HG03196 (cell line): ENCODE measurements at regions not wholly inside any gene's neighbourhood (a gene's known extent, or its start where the extent isn't known, plus 50 kb on each side); places are given as distances from the start of the nearest gene placed in this dataset.

Source experiments
- ATAC-seq: cut with Tn5 transposase; IDR thresholded peaks from one replicate; pipeline ENCODE4 v1.9.1; 2021; ENCODE audit not compliant: unreplicated experiment

DNA sequence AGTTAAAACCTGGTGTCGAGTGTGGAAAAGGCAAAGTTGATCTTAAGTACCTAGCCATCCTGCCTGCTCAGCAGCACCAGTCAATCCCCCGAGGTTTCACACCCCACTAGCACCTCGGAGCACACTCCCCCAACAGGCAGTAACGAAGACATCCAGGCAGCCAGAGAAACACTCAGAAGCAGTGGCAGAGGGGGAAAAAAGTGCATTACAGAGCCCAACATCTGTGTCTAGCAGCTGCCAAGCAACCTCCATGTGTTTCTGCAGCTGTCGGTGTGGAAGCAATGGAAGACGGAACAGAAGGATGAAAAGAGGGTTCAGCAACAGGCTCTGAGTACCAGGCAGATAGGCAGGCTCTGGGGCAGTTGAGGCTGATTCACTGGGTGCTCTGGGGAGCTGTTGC is 73.4 kb upstream of the PROX1 start:
- ATAC-seq: no peak

DNA sequence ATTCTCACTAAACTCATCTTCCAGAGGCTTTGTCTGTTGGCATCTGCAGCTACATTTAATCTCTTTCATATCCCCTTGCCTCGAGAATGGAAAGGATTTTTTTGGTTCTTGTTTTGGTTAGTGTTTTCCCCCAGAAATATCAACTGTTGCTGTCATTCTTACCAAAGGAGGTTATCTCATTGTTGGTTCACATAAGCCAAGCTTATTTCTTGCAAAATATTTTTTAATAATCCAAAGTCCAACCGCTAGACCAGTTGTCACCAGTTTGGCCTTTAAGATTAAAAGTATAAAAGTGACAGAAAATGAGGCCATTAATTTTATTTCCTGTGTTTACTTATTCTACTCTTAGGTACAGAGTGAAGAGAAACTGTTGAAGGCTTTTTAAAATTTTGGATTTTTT is 66.5 kb upstream of the PROX1 start:
- ATAC-seq: no peak

- no peak for ATAC-seq
Observed at GRCh38 chr1:213921712-213922111, 66.1 kb upstream of the PROX1 start.

DNA sequence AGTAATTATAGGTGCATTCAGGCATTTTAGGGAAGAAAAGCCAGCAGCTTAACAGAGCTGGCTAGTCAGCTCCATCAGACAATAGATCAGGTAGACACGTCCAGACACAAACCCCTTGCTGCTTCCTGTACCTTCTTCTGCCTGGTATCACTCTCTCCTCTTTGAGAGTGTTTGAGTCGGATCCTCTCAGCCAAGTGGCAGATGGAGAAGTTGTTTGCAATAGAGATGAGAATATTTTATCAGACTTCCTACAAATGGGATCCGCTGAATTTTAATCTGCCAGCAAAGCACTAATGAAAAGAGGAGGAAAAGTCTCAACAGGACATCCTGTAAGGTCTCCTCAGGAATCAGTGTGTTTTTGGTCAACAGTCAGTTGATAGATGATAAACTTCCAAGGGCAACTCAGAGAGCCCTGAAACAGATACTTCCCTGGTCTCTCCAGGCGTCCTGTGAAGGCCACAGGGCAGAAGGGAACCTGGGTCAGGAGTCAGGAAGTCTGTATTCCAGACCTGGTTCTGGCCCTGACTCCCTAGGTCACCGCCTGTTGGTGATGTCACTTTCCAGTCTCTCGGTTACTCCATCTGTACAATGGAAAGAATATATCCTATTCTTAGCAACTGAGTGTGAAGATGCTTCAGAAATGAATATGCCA is 62.1 kb upstream of the PROX1 start:
- no peak for ATAC-seq

DNA sequence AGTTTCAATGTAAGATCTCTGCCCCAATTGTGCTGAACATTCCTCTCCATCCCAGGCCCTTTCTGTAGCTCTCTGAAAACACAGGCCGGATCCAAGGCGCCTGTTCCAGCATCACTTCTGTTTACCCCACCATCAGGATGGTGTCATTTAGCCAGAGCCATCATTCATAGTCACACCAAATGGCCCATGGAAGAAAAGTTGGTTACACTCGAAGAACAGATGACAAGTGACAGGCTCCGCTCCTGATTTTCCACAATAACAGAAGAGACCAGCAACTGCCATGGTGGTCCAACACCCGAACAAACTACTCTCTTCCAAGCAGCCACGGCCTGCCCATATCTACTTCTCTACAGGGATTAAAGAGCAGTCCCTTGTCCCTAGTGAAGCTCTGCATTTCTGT is 59.9 kb upstream of the PROX1 start:
- ATAC-seq: no peak

- ATAC-seq: no peak
Observed at GRCh38 chr1:213929398-213929797, 58.4 kb upstream of the PROX1 start.

DNA sequence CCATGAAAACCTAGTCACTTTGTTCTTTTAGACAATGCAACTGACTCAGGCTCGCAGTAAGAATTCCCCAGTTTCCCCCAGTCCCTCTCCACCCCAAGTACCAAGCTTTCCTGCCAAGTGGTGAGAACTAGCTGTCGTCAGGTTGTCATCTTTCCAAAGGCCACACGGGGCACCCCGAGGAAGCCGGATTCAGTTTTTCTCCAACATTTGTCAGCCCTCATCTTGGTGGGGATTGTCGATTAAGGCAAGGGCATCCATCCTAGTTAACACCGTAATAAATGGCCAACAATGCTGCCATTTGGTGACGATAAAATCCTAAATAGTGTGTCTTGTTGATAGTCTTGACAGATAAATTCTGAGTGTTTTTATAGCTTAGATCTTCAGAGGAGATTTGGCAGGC is 55.9 kb upstream of the PROX1 start:
- no peak for ATAC-seq

DNA sequence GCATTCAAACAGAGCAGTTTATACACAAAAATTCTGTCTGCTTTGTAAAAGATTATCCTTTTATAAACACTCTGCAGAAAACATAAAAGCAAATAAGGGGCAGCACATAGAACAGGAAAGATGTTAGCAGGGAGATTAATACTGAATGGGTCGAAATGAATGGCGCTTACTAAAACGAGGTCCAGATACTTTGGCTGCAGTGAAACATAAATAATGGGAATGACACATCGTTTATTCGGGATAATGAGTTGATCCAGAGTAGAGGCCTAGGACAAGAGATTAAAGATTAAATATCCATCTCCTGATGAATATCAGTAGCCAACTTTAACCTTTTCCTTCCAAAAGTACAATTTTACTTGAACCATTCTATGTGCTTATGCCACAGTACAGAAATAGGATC is 54.4 kb upstream of the PROX1 start:
- no peak for ATAC-seq

DNA sequence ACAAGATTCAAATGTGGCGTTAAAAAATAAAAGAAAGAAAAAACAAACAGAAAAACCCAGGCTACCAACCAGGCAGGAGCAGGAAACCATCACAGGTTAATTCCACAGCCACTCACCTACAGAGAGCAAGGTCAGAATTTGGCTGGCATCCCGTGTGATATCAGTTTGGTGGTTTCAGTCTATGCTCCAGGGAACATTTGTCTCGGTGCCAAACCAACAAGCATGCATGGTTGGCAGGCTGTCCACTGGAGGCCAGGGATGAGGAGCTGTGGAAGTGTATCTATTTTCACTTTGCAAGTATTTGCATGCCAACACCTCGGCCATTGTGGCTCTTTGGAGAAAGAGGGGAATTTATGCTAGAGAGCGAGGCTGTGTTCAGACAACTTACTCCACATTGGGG is 53.1 kb upstream of the PROX1 start:
- ATAC-seq: no peak

DNA sequence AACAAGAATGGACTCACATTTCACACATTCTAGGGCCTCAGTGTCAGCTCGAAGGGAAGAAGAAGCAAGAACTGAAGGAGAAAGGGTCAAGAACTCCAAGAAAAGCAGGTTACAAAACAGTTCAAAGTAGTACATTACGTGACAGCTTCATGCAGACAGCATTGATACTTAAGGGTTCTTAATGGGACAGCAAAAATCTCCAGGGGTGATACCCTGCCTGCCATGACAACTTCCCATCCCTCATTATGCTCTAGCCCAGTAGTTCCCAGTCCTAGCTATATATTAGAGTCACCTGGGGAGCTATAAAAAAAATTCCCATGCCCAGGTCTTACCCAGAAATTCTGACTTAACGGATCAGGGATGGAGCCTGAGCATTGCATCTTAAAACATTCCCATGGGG is 51.2 kb upstream of the PROX1 start:
- no peak for ATAC-seq
